ENCODE measurements at regions not wholly inside any gene's neighbourhood (a gene's known extent, or its start where the extent isn't known, plus 50 kb on each side); places are given as distances from the start of the nearest gene placed in this dataset.
"Not testable (repeated sequence)": the region's sequence is repeated elsewhere in the genome, so short reads cannot be mapped to it uniquely, and the experiment has no call there.

GRCh38 chrX:943035-943434 is 269.4 kb downstream of the CRLF2 start:
- in situ Hi-C loops (cut with HindIII; ENCODE audit: low pct_unique_long_range_greater_than_20kb, low sequenced_read_pairs), result no loop called here

DNA sequence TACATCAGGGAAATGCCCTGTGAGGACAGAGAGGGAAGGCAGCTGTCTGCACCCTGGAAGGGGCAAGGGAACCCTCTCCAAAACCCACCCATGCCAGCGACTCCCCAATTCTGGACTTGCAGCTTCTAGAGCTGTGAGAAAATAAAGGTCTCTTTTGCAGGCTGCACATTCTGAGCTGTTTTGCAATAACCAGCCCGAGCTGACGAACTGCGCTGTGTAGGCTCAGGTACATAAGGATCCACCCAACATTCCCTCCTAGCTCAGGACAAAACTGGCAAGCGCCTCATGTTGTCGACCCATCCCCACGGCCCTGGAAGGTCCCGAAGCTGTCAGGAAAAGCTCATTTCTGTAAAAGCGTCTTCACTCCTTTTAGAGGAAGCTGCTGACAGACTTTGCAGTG is 271.8 kb downstream of the CRLF2 start:
- in situ Hi-C loops (cut with HindIII; ENCODE audit: low pct_unique_long_range_greater_than_20kb, low sequenced_read_pairs), result no loop called here
- DNase-seq (ENCODE audit: low read depth, low spot score), result no peak

More at GRCh38 chrX:943035-943434, 269.4 kb downstream of the CRLF2 start:
- DNase-seq (ENCODE audit: low read depth, low spot score), result no peak

DNA sequence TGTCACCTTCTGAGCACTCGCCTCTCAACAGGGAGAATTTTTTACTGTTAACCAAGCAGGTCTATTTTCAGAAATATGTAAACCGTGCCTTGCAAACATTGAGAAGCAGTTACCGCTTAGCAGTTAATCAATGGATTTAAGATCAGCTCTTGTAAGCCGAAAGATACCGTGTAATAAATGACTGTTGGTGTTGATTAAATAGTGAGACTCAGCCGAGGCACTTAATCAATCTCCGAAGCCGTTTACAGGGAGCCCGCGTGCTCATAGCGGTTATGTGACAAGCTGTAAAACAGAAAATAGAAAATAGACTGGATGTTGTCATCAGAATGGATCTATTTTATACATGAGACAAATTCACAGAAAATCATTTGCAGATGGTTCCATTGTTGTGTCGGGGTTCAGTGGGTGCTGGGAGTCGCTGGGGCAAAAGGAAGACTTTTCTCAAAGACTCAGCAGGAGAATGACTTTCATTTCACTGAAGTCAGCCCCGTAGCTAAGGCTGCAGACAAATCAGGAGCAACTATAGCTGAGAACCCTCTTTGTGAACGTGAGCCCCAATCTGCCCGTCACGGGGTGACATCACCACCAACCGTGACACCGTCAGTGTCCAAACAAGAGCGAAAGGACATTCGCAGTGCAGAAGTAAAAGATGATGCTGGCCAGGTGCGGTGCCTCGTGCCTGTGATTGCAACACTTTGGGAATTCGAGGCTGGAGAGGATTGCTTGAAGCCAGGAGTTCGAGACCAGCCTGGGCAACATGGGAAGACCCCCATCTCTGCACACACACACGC is 275.3 kb downstream of the CRLF2 start:
- DNase-seq (ENCODE audit: low read depth, low spot score), result no peak
- in situ Hi-C loops (cut with HindIII; ENCODE audit: low pct_unique_long_range_greater_than_20kb, low sequenced_read_pairs), result no loop called here

GRCh38 chrX:933611-934010 is 278.8 kb downstream of the CRLF2 start:
- in situ Hi-C loops (cut with HindIII; ENCODE audit: low pct_unique_long_range_greater_than_20kb, low sequenced_read_pairs), result no loop called here
- DNase-seq (ENCODE audit: low read depth, low spot score), result no peak

GRCh38 chrX:928606-929005 is 283.8 kb downstream of the CRLF2 start:
- in situ Hi-C loops (cut with HindIII; ENCODE audit: low pct_unique_long_range_greater_than_20kb, low sequenced_read_pairs), result no loop called here
- no peak for DNase-seq (ENCODE audit: low read depth, low spot score)

GRCh38 chrX:926991-927390 is 285.5 kb downstream of the CRLF2 start:
- DNase-seq (ENCODE audit: low read depth, low spot score), result no peak
- in situ Hi-C loops (cut with HindIII; ENCODE audit: low pct_unique_long_range_greater_than_20kb, low sequenced_read_pairs), result no loop called here

GRCh38 chrX:926070-926469 is 286.4 kb downstream of the CRLF2 start:
- in situ Hi-C loops (cut with HindIII; ENCODE audit: low pct_unique_long_range_greater_than_20kb, low sequenced_read_pairs), result no loop called here
- no peak for DNase-seq (ENCODE audit: low read depth, low spot score)

GRCh38 chrX:925652-926061 is 286.8 kb downstream of the CRLF2 start:
- no peak for DNase-seq (ENCODE audit: low read depth, low spot score)
- in situ Hi-C loops (cut with HindIII; ENCODE audit: low pct_unique_long_range_greater_than_20kb, low sequenced_read_pairs), result no loop called here

GRCh38 chrX:925094-925493 is 287.4 kb downstream of the CRLF2 start:
- DNase-seq (ENCODE audit: low read depth, low spot score), result no peak
- in situ Hi-C loops (cut with HindIII; ENCODE audit: low pct_unique_long_range_greater_than_20kb, low sequenced_read_pairs), result no loop called here

GRCh38 chrX:924017-924416 is 288.4 kb downstream of the CRLF2 start:
- in situ Hi-C loops (cut with HindIII; ENCODE audit: low pct_unique_long_range_greater_than_20kb, low sequenced_read_pairs), result no loop called here
- DNase-seq (ENCODE audit: low read depth, low spot score), result no peak

- in situ Hi-C loops (cut with HindIII; ENCODE audit: low pct_unique_long_range_greater_than_20kb, low sequenced_read_pairs), result no loop called here
These were observed 289.7 kb downstream of the SHOX start for GRCh38 chrX:920234-920799.

DNA sequence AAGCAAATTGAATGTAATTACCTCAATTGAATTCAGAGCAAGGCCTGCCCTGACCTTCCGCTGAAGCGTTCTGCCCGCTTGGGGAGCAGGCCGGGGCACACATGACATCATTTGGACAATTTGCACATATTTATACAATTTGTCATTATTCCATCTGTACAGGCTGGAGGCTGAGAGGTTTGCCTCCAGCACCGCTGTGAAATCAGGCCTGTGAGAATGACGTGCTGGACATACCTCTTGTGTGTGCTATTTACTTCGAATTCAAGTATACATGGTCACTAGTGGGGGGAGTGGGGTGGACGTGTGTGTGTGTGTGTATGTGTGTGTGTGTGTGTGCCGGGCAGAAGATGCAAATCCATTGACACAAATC is 285.6 kb downstream of the SHOX start:
- in situ Hi-C loops (cut with HindIII; ENCODE audit: low pct_unique_long_range_greater_than_20kb, low sequenced_read_pairs), result no loop called here
- no peak for DNase-seq (ENCODE audit: low read depth, low spot score)

More at GRCh38 chrX:920234-920799, 289.7 kb downstream of the SHOX start:
- peak; percentile 7 for DNase-seq (ENCODE audit: low read depth, low spot score)

DNA sequence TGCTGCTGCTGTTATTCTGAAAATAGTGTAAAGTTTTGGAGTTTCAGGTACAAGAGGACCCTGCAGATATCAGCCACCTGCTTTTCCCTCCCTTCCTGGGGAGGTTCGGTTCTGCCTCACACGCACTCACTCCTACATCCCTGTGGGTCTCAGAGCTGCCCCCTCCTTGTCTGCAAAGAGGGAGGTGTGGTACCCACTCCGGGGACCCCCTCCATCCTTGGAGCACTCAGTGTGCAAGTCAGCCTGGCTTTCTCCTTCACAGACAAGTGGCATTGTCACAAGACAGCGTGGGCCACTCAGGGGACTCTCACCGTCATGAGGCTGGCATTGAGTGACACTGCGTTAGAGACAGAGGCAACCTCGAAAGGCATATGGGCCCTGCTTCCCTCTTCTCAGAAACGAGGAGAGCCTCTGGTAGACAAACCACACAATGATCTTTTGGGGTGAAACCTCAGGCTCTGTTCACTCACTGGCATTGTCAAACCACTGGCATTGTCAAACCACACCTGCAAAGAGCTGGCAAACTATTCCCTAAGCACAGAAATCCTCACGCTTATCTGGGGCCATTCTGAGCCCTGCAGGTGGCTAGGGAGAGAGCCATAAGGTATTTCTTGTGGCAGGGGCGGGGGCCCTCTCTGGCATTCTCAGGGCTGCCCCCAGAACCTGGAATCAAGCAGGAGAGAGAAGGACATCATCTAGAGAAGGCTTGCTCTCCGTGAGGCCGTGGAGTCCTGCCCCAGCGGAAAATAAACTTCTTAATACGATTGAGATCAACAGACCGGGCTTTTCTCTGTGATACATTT is 285.0 kb downstream of the SHOX start:
- in situ Hi-C loops (cut with HindIII; ENCODE audit: low pct_unique_long_range_greater_than_20kb, low sequenced_read_pairs), result no loop called here
- no peak for DNase-seq (ENCODE audit: low read depth, low spot score)

DNA sequence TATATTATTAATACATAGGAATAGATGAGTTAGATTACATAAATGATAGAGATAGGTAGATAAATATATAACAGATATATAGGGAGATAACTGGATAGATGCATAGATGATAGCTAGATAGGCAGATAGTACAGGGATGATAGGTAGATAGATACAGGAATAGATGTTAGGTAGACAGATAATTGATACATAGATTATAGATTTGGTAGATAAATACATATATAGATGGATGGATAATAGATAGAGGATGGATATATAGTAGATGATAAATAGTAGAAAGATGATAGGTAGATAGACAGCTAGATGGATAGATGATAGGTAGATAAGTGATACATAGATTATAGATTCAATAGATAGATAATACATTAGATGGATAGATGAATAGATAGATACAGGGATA is 283.6 kb downstream of the SHOX start:
- DNase-seq (ENCODE audit: low read depth, low spot score), result no peak

GRCh38 chrX:912677-913076 is 282.1 kb downstream of the SHOX start:
- in situ Hi-C loops (cut with HindIII; ENCODE audit: low pct_unique_long_range_greater_than_20kb, low sequenced_read_pairs), result no loop called here
- DNase-seq (ENCODE audit: low read depth, low spot score), result no peak

More for the DNA sequence above, 283.6 kb downstream of the SHOX start:
- in situ Hi-C loops (cut with HindIII; ENCODE audit: low pct_unique_long_range_greater_than_20kb, low sequenced_read_pairs), result no loop called here

GRCh38 chrX:909068-909467 is 278.5 kb downstream of the SHOX start:
- DNase-seq (ENCODE audit: low read depth, low spot score); in situ Hi-C loops (cut with HindIII; ENCODE audit: low pct_unique_long_range_greater_than_20kb, low sequenced_read_pairs): not testable (repeated sequence)

DNA sequence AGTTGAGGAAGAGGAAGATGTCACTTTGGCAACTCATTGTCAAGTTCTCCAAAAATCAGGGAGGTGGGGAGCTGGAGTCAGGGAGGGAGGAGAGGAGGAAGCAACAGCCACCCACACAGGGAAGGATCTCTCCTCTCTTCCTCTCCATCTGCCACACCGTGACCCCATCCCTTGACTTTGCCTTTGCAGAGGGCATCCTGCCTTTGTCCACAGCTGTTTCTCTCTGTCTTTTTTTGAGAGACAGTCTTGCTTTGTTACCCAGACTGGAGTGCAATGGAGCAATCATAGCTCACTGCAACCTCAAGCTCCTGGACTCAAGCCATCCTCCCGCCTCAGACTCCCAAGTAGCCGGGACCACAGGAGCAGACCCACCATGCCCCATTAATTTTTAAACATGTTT is 276.0 kb downstream of the SHOX start:
- in situ Hi-C loops (cut with HindIII; ENCODE audit: low pct_unique_long_range_greater_than_20kb, low sequenced_read_pairs), result no loop called here

DNA sequence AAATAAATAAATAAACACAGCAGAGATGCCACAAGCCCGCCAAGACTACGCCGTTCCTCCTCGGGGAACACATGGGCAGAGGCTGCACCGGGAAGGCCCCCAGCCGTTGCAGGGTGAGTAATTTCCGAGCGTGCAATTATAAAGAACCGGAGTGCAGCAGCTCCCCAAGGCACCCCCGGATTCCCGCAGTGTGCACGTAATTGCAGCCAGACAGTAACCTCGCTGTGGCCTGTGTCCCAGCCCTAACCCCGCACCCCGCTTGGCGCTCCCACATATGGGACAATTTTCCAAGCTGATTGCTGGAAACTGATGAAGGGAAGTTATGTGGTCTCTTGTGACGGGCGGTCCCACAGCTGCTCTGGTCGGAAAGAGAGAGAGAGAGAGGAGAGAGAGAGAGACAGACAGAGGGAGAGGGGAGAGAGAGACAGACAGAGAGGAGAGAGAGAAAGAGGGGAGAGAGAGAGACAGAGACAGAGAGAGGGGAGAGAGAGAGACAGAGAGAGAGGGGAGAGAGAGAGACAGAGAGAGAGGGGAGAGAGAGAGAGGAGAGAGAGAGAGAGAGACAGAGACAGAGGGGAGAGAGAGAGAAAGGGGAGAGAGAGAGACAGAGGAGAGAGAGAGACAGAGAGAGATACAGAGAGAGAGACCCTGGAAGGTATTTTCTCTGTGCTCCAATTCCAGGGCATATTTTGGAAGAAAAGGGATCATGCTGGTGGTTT is 275.4 kb downstream of the SHOX start:
- in situ Hi-C loops (cut with HindIII; ENCODE audit: low pct_unique_long_range_greater_than_20kb, low sequenced_read_pairs), result no loop called here
- DNase-seq (ENCODE audit: low read depth, low spot score), result no peak

More for the DNA sequence above, 276.0 kb downstream of the SHOX start:
- DNase-seq (ENCODE audit: low read depth, low spot score), result no peak
